H9 (cell line): ENCODE measurements at regions not wholly inside any gene's neighbourhood (a gene's known extent, or its start where the extent isn't known, plus 50 kb on each side); places are given as distances from the start of the nearest gene placed in this dataset.

Experiments
- DNase-seq: peaks from one replicate; pipeline ENCODE4 v3.0.0-alpha.2; 2017
- H2AFZ ChIP-seq: one replicate; pipeline ENCODE4 v1.6.1; 2013; ENCODE audit warnings: mild to moderate bottlenecking, low read length, control low read depth, moderate library complexity
- H2AK5ac ChIP-seq: 2 replicates; pipeline ENCODE4 v1.6.1; 2013; ENCODE audit warnings: low read length, control low read depth, mixed read lengths; ENCODE audit not compliant: insufficient read length
- H2BK120ac ChIP-seq: one replicate; pipeline ENCODE4 v1.6.1; 2013; ENCODE audit warnings: low read depth, mild to moderate bottlenecking, low read length, control low read depth, inconsistent platforms; ENCODE audit not compliant: poor library complexity, severe bottlenecking
- H2BK12ac ChIP-seq: 2 replicates; pipeline ENCODE4 v1.6.1; 2013; ENCODE audit warnings: low read length, control low read depth, mixed read lengths, low read depth; ENCODE audit not compliant: insufficient read length
- H2BK15ac ChIP-seq: 2 replicates; pipeline ENCODE4 v1.6.1; 2013; ENCODE audit warnings: low read depth, low read length, control low read depth
- H2BK20ac ChIP-seq: one replicate; pipeline ENCODE4 v1.6.1; 2013; ENCODE audit warnings: low read depth, mild to moderate bottlenecking, low read length, control low read depth, inconsistent platforms; ENCODE audit not compliant: poor library complexity, severe bottlenecking
- H2BK5ac ChIP-seq: 2 replicates; pipeline ENCODE4 v1.6.1; 2013; ENCODE audit warnings: low read length, control low read depth, mixed read lengths; ENCODE audit not compliant: insufficient read length
- H3K14ac ChIP-seq: 2 replicates; pipeline ENCODE4 v1.6.1; 2013; ENCODE audit warnings: low read length, control low read depth; ENCODE audit not compliant: insufficient read depth
- H3K18ac ChIP-seq: 2 replicates; pipeline ENCODE4 v1.6.1; 2013; ENCODE audit warnings: low read depth, mild to moderate bottlenecking, mixed read lengths, low read length, control low read depth; ENCODE audit not compliant: insufficient read length
- H3K23ac ChIP-seq: 2 replicates; pipeline ENCODE4 v1.6.1; 2013; ENCODE audit warnings: low read length, control low read depth, mixed read lengths, low read depth; ENCODE audit not compliant: insufficient read length
- H3K23me2 ChIP-seq: 2 replicates; pipeline ENCODE4 v1.6.1; 2013; ENCODE audit warnings: low read depth, mild to moderate bottlenecking, mixed read lengths, low read length, control low read depth; ENCODE audit not compliant: insufficient read length, poor library complexity, severe bottlenecking
- H3K27ac ChIP-seq: 2 replicates; pipeline ENCODE4 v1.5.1; 2013; ENCODE audit warnings: low read length, control low read depth, mixed read lengths, low read depth; ENCODE audit not compliant: insufficient read length
- H3K27me3 ChIP-seq: 2 replicates; pipeline ENCODE4 v1.6.1; 2013; ENCODE audit warnings: low read length, control low read depth, inconsistent platforms; ENCODE audit not compliant: insufficient read depth
- H3K4ac ChIP-seq: 2 replicates; pipeline ENCODE4 v1.6.1; 2013; ENCODE audit warnings: low read depth, mild to moderate bottlenecking, control low read depth, inconsistent platforms, low read length, moderate library complexity
- H3K4me1 ChIP-seq: 2 replicates; pipeline ENCODE4 v1.6.1; 2013; ENCODE audit warnings: low read length, control low read depth, inconsistent platforms; ENCODE audit not compliant: insufficient read depth
- H3K4me2 ChIP-seq: 2 replicates; pipeline ENCODE4 v1.6.1; 2013; ENCODE audit warnings: low read length, control low read depth, mixed read lengths; ENCODE audit not compliant: insufficient read length, insufficient read depth
- H3K56ac ChIP-seq: 2 replicates; pipeline ENCODE4 v1.6.1; 2013; ENCODE audit warnings: low read depth, mild to moderate bottlenecking, mixed read lengths, low read length, control low read depth; ENCODE audit not compliant: insufficient read length
- H3K79me1 ChIP-seq: 2 replicates; pipeline ENCODE4 v1.6.1; 2013; ENCODE audit warnings: low read depth, mild to moderate bottlenecking, moderate library complexity, low read length, control low read depth, inconsistent platforms; ENCODE audit not compliant: insufficient read depth, poor library complexity, severe bottlenecking
- H3K79me2 ChIP-seq: 2 replicates; pipeline ENCODE4 v1.6.1; 2013; ENCODE audit warnings: low read length, control low read depth, inconsistent platforms; ENCODE audit not compliant: insufficient read depth
- H3K9ac ChIP-seq: 2 replicates; pipeline ENCODE4 v1.6.1; 2013; ENCODE audit warnings: low read length, control low read depth, mixed read lengths; ENCODE audit not compliant: insufficient read length; ENCODE audit errors: extremely low read depth
- H3K9me3 ChIP-seq: one replicate; pipeline ENCODE4 v1.6.1; 2013; ENCODE audit warnings: low read depth, low read length, inconsistent platforms; ENCODE audit not compliant: control insufficient read depth
- H3T11ph ChIP-seq: one replicate; pipeline ENCODE4 v1.6.1; 2013; ENCODE audit warnings: mild to moderate bottlenecking, low read length, control low read depth, inconsistent platforms
- H4K20me1 ChIP-seq: one replicate; pipeline ENCODE4 v1.6.1; 2013; ENCODE audit not compliant: control insufficient read depth, insufficient read length, insufficient read depth
- H4K5ac ChIP-seq: 2 replicates; pipeline ENCODE4 v1.6.1; 2013; ENCODE audit warnings: low read depth, mild to moderate bottlenecking, mixed read lengths, low read length, control low read depth; ENCODE audit not compliant: insufficient read length
- H4K8ac ChIP-seq: replicated peaks from 2 replicates; pipeline ENCODE4 v1.6.1; 2013; ENCODE audit warnings: low read length, control low read depth, mixed read lengths, low read depth; ENCODE audit not compliant: insufficient read length
- H4K91ac ChIP-seq: 2 replicates; pipeline ENCODE4 v1.6.1; 2013; ENCODE audit warnings: low read depth, mild to moderate bottlenecking, moderate library complexity, mixed read lengths, low read length, control low read depth; ENCODE audit not compliant: insufficient read length
- H3K27ac Mint-ChIP-seq, 3 experiments: 2 replicates in 2 of 3; 3 replicates in 1 of 3; pipeline ENCODE4 v1.8.0; 2020 to 2021; ENCODE audit warnings: mixed read lengths in 3 of 3, mild to moderate bottlenecking in 1 of 3, moderate library complexity in 1 of 3
- H3K27me3 Mint-ChIP-seq: 2 replicates; pipeline ENCODE4 v1.8.0; 2021; ENCODE audit warnings: low read depth, mild to moderate bottlenecking, moderate library complexity, mixed read lengths
- H3K36me3 Mint-ChIP-seq, 3 experiments: 2 replicates in 2 of 3; 3 replicates in 1 of 3; pipeline ENCODE4 v1.8.0; 2020 to 2021; ENCODE audit warnings: low read depth in 3 of 3, mixed read lengths in 3 of 3; ENCODE audit not compliant: insufficient read depth in 1 of 3
- H3K4me1 Mint-ChIP-seq, 2 experiments: 2 replicates each; pipeline ENCODE4 v1.8.0; 2020; ENCODE audit warnings: mixed read lengths in 2 of 2
- H3K4me3 Mint-ChIP-seq, 2 experiments: 2 replicates in 1 of 2; 3 replicates in 1 of 2; pipeline ENCODE4 v1.8.0; 2020 to 2021; ENCODE audit warnings: mild to moderate bottlenecking in 2 of 2, mixed read lengths in 2 of 2, moderate library complexity in 1 of 2
- H3K9me3 Mint-ChIP-seq, 2 experiments: 2 replicates in 1 of 2; 3 replicates in 1 of 2; pipeline ENCODE4 v1.8.0; 2020; ENCODE audit warnings: mild to moderate bottlenecking in 2 of 2, mixed read lengths in 2 of 2, moderate library complexity in 1 of 2
- WGBS: extraction: QIAGEN DNeasy Blood & Tissue Kit; methylation state at CpG from one replicate; pipeline ENCODE4 v1.1.7; 2013; ENCODE audit warnings: missing lambda C conversion rate, low lambda C conversion rate, mixed read lengths; ENCODE audit not compliant: insufficient read length; ENCODE audit errors: extremely low coverage; 5-methylcytosine and 5-hydroxymethylcytosine counted together
- TF ChIP-seq, protein P1 (sequence below): fragments of 200-600 bp; sonication (generic); conservative IDR thresholded peaks from 3 replicates; pipeline ENCODE4 v1.8.0; 2021; ENCODE audit warnings: antibody characterized with exemption, mild to moderate bottlenecking

DNA sequence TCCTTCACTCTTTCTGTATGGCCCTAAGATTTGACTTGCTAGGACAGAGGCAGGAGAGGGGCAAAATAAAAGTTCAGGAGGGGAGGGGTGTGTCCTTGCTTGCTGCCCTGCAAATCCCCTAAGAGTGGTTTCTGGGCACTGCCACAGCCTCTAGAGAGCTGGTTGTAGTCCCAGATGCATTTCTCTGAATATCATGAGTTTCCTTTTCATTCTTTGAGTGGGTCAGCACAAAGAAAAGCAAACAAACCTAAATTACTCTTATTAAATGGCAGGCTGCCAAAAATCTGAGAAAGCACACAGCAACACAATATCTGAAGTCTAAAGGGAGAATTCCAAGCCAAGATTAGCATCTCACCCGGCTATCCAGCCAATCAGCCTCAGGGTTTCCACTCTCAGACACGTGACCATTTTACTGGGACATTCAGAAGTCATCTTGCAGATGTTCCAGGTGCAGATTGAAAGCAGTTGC is 919.3 kb downstream of the TUSC7 start:
- H3K27ac ChIP-seq = no peak overlapping the region
- TF ChIP-seq, protein P1, sequence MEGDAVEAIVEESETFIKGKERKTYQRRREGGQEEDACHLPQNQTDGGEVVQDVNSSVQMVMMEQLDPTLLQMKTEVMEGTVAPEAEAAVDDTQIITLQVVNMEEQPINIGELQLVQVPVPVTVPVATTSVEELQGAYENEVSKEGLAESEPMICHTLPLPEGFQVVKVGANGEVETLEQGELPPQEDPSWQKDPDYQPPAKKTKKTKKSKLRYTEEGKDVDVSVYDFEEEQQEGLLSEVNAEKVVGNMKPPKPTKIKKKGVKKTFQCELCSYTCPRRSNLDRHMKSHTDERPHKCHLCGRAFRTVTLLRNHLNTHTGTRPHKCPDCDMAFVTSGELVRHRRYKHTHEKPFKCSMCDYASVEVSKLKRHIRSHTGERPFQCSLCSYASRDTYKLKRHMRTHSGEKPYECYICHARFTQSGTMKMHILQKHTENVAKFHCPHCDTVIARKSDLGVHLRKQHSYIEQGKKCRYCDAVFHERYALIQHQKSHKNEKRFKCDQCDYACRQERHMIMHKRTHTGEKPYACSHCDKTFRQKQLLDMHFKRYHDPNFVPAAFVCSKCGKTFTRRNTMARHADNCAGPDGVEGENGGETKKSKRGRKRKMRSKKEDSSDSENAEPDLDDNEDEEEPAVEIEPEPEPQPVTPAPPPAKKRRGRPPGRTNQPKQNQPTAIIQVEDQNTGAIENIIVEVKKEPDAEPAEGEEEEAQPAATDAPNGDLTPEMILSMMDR = no peak
- H3K9me3 ChIP-seq = no peaks in the 10 kb centered on the region
- no CpG with 5 or more reads among the region's 2 CpGs for WGBS
- H3K79me1 ChIP-seq = no peaks in the 10 kb centered on the region
- H4K20me1 ChIP-seq = no peaks in the 10 kb centered on the region
- DNase-seq = no peak
- H3K23ac ChIP-seq = no peak overlapping the region
- no peaks in the 10 kb centered on the region for H3K23me2 ChIP-seq
- peak overlapping the region in 2 of 3 experiments; percentile 62 to 87; a peak in 2 of 7 replicates for H3K27ac Mint-ChIP-seq
- no peak overlapping the region for H2BK15ac ChIP-seq
- H3K9me3 Mint-ChIP-seq = no peaks in the 10 kb centered on the region
- no peak overlapping the region for H2BK5ac ChIP-seq
- no peak overlapping the region for H2AFZ ChIP-seq
- H3K9ac ChIP-seq = no peak overlapping the region
- H3T11ph ChIP-seq = no peak overlapping the region
- no peaks in the 10 kb centered on the region for H3K36me3 Mint-ChIP-seq
- H3K4me1 Mint-ChIP-seq = peaks cover 17 to 19% of the 10 kb centered on the region in 2 experiments
- H3K27me3 Mint-ChIP-seq = no peaks in the 10 kb centered on the region; the same call in 1 of the 2 replicates
- no peak overlapping the region for H2BK20ac ChIP-seq
- H3K56ac ChIP-seq = no peak overlapping the region
- H3K4me1 ChIP-seq = no peaks in the 10 kb centered on the region; the same call in 1 of the 2 replicates
- no peaks in the 10 kb centered on the region for H3K27me3 ChIP-seq
- no peak overlapping the region for H4K5ac ChIP-seq
- H2AK5ac ChIP-seq = no peak overlapping the region
- no peak overlapping the region for H4K8ac ChIP-seq
- H3K4ac ChIP-seq = no peak overlapping the region
- no peak overlapping the region for H4K91ac ChIP-seq
- no peak overlapping the region for H3K14ac ChIP-seq
- H3K4me3 Mint-ChIP-seq = no peak overlapping the region
- H2BK12ac ChIP-seq = no peak overlapping the region
- no peak overlapping the region for H3K18ac ChIP-seq
- no peak overlapping the region for H3K4me2 ChIP-seq
- no peaks in the 10 kb centered on the region for H3K79me2 ChIP-seq
- H2BK120ac ChIP-seq = no peak overlapping the region
